Ecto neural progenitor cell (in vitro differentiated cells): ENCODE measurements at regions not wholly inside any gene's neighbourhood (a gene's known extent, or its start where the extent isn't known, plus 50 kb on each side); places are given as distances from the start of the nearest gene placed in this dataset.

ENCODE experiments used
- DNase-seq: peaks from one replicate; pipeline ENCODE4 v3.0.0-alpha.2; 2018; ENCODE audit warnings: low spot score

DNA sequence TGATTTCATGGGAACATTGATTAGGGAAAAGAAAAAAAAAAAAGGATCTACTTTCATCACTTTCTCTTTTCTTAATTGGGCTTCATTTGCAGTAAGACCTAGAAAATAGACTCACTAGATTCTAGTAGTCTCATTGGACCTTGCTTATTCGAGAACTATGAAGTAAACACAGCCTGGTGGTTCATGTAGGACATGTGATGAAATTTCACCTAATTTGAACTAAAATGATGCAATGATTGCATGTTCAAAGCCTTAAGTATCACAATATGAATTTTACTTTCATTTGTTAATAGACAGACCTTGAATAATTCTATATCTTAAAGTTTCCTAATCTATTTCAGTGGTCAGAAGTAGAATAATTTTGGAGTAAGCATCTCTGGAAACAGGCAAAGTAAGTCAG is 688.9 kb upstream of the NRXN1 start:
- no peak for DNase-seq

DNA sequence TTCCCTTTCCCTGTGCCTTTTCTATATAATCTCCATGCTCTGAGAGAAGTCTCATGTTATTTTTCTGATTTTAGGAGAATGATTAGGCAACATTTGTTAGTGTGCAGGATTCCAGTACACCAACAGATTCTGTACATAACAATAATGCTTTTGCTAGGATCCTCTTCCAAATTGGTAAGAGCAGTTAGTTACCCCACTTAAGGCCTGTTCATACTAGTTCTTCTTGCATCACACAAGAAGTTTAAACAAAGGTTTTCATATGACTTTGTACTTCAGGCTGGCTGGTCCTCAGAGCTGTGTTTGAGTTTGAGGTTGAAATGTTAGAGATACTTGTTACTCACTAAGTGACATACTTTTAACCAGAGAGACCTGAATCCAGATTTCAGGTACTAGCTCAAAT is 686.9 kb upstream of the NRXN1 start:
- no peak for DNase-seq

DNA sequence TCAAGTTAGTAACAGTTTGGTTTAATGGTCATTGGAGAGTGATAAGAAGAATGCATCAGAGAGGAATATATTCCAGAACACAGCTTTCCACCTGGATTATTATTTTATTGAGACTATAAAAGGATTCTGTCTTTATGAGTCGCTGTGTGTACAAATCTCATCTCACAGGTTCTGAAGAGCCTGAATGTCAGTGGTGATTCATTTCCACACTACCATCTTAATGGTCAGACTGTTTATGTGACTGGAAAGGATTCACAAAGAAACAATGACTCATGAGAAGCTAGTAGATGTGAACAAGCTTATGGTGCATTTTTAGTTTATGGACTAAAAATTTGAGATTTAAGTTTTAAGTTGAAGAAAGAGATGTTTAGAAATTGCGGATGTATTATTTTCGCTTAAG is 685.4 kb upstream of the NRXN1 start:
- DNase-seq = no peak

DNA sequence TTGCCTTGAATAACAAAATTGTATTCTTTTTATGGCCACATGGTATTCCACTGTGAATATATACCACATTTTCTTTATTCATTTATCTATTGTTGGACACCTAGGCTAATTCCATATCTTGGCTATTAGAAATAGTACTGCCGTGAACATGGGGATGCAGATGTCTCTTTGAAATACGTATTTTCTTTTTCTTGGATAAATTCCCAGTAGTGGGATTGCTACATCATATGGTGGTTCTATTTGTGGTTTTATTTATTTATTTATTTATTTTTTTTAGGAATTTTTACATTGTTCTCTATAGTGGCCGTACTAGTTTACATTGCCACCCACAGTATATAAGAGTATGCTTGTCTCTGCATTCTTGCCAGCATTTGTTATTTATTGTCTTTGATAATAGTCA is 679.8 kb upstream of the NRXN1 start:
- no peak for DNase-seq

DNA sequence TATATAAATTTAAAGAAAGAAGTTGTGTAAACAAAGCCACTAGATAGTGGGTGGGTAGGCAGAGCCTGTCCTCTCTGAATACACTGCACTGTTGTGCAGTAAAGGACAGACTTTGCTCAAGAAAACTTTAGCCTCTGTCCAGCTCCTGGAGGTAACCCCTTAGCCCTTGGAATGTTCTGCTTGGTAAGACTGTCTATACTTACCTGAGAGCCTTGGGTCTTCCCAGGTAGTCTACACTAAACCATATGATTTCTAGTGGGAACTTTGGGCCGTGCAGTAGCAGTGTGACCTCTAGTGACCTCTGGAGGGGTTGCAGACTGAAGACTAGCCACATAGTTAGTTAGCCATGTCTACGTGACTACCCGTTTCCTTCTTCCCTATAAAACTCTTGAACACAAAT is 678.3 kb upstream of the NRXN1 start:
- DNase-seq = peak; percentile 49

DNA sequence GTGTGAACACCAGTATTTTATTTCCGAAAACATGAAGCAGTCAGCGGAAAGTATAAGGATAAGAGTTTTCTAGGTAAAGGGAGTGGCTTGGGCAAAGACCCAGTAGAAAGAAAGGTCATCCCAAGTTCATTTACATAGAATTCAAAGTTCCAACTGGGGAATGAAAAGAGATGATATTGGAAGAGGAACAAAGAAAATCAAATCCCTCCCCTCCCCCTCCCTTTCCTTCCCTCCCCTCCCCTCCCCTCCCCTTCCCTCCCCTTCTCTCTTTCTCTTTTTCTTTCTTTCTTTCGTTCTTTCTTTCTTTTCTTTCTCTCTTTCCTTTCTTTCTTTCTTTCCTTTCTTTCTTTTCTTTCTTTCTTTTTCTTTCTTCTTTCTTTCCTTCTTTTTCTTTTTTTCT is 675.7 kb upstream of the NRXN1 start:
- no peak for DNase-seq

DNA sequence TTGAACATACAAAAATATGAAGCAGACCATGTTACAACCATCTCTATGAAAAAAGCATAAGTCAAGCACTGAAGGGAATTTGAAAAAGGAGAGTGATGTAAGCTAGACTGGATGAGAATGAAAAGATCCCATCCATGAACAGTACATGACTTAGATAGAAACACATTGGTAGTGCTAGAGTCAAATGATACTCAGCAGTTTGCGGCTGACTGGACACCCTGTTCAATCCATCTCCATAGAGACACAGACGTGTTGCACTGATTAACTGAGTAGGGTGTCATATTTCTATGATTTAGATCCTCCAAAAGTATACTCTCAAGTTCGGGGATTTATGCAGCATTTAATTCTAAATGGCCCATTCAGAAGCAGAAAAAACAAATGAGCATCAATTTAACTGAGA is 674.3 kb upstream of the NRXN1 start:
- DNase-seq = no peak

DNA sequence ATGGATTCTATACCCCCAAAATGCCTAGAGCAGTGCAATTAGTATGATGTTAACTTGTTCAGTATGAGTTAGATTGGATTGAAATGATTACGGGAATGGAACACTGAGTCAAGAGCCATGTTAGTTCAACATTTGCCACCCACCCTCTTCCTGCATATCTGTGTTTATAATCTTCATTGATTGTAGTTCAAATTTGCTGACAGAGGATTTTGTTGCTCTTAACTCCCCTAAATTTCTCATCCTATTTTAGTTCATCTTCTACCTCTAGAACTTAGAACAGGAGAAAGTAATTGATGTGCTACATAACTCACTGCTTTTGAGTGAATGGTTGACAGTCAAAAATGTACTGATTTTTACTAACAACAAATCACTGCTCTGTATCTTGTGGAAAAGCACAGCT is 673.5 kb upstream of the NRXN1 start:
- no peak for DNase-seq

DNA sequence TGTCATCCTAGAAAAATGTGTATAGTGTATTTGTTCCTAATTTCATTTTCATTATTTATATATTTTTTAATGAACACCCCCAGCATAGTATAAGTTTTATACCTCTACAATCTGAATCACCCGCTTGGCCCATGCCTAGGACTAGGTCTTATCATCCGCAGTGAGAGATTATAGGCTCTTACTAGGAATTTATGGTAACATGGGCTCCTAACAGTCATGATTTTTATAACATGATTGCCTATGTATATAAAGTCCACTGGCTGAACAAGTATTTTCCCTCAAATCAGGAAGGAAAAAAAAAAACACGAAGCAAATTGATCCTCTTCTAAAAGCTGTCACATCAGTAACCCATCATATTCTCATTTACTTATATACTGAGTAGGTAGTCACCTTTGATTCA is 666.1 kb upstream of the NRXN1 start:
- DNase-seq = no peak

DNA sequence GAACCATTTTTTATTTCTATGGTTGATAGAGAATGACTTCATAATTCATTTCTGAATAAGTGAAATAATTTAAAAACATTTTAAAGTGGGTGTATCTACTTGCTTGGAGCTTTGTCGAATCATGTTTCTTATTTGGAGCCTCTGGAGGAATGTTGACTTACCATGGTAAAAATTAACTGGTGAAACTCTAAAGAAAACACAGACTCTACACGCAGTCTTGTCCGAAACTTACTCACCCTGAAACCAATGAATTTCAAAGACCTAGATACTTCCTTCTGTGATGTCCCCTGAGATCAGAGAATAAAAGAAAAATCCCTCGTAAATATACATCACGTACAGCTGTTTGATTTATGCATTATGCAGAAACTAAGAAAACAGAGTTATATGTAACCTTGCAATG is 665.2 kb upstream of the NRXN1 start:
- no peak for DNase-seq

DNA sequence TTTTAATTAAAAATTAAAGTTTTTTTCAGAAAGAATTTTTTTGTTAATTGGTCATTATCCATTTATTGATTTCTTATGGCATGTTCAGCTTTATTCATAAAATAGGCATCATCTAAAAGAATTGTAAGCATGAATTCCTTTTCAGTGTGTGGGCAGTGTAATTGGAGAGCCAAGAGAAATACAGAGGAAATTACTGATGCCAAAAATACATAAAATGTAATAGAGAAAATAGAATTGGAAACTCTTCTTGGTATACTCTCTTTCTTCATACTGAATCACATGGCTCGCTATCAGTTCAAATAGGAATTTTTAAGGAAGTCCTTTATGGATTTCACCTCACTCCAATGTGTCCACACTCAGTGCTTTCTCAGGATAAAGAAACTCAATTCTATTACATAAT is 663.6 kb upstream of the NRXN1 start:
- DNase-seq = no peak

DNA sequence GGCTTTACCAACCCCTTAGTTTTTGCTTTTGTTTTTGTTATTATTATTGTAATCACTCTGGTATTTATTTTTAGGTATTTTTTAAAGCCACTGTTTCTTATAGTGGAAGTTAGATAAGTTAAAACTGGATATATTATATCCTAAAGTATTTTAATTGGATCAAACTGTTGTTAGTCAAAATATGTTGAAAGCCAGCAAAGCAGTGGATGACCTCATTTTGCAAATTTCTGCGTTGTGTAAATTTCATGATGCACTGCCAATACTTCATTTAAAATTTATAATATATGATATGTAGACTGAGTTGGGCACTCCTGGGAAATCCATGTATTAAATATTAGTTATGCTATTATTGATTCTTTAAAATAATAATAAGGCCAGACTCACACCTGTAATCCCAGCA is 661.7 kb upstream of the NRXN1 start:
- no peak for DNase-seq

DNA sequence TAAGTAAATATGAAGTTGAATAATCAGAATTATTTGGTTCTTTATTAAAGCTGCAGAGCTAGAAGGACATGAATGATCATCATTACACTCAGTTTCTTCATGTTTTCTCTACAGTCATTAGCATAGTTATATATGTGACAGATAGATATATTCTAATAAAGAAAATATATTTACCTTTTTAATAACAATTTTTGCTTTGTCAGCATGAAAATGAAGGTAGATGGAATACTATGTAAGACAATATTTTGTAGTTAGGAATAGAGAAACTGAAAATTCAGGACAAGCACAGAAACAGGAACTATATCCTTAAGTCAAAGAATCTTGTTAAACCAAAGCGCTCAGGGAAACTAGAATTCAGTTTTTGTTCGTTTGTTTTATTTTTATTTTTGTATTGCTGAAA is 649.9 kb upstream of the NRXN1 start:
- no peak for DNase-seq

DNA sequence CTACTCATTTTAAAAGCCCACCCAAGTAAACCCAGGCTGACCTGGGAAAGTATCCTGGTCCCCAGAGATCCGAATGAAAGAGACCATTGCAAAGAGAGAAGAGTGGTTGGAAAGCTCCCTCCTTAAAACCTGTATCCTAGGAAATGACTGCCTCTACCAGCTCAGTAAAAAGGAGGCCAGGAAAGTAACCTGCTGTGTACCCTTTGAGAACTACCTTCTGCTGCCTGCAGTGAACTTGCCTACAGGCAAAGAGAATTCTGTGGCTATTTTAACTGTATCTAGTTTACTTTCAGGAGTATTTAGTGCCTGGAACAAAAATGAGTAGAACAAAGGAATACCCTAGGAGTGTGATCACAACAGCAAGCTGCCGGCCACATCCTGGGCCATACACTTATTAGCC is 641.7 kb upstream of the NRXN1 start:
- no peak for DNase-seq

DNA sequence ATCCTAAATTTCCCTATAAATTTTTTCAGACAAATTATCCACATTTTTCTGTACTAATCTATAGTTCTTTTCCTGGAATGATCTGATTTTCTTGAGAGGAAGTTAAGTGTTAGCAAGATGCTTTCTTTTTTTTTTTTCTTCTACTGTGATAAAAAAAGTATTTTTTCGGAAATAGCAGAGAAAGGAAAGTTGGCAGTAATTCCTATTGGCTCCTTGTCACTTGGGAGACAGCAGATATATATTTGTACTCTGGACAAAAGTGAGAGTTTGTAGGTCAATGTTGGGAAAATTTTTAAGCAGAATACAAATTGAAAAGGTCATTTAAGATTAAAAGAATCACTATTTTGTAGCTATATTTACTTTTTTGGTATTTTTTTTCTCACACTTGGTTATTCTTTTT is 635.7 kb upstream of the NRXN1 start:
- no peak for DNase-seq

DNA sequence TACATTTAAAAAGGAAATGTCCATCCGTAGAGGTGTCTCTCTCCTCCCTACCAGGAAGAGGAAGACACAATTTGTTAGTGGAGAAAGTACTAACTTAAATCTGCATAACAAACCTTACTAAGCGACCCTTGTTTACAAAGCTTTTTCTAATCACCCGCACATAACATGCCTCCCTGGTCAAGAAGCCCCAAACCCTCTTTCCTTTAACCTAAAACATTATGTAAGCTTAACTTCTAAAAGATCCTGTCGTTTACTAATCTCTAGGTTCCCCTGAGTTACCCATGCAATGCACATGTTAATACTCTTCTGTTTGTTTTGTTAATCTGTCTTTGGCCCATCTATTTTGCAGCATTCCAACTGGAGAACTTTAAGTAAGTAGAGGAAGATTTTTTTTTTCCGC is 630.3 kb upstream of the NRXN1 start:
- no peak for DNase-seq

DNA sequence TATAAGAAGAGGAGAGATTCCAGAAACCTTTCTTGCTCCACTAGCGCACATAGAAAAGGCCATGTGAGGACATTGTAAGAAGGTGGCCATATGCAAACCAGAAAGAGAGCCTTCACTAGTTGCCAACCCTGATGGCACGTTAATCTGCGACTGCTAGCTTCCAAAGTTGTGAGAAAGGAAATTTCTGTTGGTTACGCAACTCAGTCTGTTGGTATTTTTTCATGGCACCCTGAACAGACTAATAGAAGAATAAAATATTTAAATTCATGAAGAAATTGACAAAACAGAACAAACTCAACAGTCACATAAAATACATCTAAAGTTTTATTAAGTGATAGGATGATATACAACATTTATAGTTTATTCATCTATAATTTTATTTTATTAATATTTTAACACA is 625.9 kb upstream of the NRXN1 start:
- DNase-seq = no peak

DNA sequence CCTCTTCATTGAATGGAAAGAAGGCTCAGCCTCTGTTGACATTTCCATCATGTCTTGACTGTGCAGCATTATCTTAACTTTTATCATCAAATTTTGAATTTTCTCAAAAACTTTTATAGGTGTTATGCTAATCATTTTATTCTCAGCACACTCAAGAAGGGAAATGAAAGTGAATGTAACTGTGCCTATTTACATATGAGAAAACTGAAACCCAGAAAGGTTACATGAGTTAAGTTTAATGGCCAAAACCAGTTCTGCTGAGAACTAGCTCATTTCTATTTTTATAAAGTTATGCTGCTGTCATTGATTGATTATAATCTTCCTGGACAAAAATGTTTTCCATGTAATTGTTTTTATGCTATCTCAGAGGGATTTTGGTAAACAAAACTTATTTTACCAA is 618.8 kb upstream of the NRXN1 start:
- no peak for DNase-seq

DNA sequence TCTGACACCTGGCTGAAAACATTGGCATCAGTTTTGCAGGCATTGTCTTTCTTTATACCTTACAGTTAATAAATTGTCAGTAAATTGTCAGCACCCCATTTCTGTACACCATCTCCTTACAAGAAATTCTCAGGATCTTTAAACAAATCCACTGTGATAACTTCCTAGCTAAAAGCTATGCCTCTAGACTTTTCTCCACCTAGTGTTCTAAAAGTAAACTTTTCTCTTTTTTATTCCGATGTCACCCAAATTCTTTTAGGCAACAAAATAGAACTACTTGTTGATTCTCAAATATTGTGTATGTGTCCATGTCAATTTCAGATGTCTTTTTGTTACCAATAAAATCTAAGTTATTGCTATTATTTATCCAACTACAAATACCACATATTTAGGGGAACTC is 617.4 kb upstream of the NRXN1 start:
- no peak for DNase-seq

DNA sequence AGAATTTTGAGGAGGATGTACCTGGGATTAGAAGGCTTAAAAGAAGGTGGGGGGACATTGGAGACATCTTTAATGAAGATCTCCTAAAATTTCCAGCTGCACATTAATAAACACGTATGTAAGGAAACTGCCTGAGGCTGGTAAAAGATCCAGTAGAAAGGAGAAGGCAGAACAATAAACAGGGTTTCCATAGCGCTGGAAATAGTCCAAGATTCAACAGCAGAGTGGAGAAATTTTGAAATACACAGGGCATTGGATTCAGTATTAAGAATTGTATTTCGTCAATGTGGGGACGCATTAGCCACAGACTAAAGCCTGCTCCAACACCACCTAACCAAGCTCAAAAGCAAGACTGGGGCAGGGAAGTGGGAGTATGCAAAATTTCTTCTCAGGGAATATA is 606.9 kb upstream of the NRXN1 start:
- no peak for DNase-seq

DNA sequence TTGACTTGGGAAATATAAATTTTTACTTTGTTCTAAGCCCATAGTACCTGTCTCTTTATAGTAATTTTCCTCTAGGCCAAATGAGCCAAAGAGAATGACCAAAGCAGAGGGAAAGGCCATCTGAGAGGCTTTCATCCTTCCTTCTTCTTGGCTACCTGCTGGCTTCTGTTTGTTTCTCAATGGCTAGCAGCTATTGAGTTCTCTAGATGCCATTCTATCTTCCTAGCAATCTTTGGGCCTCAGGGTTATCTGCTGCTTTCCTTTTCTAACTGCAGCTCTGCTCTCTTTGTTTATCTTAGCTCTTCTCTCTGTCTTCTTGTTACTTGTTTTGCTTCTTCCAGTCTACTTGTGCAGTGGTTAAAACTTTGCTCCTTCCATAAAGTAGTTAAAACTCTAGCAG is 601.1 kb upstream of the NRXN1 start:
- DNase-seq = no peak

DNA sequence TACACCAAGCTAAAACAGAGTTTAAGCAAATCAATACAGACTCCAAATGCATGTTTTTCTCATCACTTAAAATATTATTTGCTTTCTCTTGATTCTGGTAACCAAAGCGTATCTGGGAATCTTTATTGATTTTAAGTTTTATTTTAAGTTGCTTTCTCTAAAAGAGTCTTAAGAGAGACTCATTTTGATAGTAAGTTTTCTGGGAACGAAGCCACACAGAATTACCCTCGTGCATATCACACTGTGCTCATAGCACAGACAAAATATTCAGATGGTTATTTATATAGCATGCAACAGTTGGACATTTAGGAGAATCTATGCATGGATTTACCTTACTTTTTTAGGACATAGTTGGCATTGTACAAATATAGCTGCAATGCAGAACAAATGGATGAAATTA is 597.5 kb upstream of the NRXN1 start:
- no peak for DNase-seq

DNA sequence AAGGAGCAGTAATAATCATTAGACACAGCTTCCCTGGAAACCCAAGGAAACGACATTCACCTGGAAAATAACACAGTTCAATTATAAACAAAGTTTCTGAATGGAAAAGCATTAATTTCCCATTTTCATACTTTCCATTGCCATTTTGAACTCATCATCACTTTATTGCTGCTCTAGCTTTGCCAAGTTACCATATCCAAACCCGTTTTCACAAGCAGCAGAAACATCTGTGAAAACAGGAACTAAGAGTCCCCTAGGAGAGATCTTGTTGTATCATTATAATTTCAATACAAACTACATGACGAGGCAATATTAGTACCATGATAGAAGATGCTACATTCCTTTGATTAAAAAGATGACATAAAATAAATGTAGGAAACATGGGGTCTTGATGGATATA is 597.0 kb upstream of the NRXN1 start:
- no peak for DNase-seq

DNA sequence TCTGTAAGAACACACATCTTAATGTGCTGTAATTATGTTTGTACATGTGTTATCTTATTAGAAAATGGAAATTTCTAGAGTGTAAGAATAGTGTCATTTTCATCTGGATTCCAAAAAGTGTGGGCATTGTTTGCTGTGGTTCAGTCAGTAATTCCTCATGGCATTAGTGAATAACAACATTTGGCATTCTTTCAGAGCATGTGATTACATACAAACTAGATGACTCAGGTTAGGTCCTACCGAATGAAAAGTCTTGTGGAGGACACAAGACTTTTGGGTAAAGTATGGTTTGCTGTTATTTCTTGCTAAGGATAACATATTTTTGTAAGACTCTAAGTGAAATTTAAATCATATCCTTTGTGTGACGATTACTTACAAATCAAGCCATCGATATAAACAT is 593.1 kb upstream of the NRXN1 start:
- DNase-seq = no peak

DNA sequence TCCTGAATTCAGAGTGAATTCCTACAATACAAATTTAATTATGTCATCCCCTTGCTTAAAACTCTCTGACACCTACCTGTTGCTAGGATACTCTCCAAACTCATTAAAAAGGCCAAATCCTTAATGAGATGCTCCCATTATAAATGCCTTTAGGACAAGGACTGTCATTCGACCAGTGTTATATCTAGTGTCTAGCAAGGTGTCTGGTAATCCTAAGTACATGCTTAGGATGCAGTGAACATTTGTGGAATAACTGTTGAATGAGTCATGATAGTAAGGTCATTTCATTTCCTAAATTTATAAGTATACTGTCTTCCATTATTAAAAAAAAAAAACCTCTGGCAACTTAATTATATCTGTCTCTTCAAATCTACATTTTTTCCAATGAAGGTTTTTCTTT is 588.9 kb upstream of the NRXN1 start:
- no peak for DNase-seq

DNA sequence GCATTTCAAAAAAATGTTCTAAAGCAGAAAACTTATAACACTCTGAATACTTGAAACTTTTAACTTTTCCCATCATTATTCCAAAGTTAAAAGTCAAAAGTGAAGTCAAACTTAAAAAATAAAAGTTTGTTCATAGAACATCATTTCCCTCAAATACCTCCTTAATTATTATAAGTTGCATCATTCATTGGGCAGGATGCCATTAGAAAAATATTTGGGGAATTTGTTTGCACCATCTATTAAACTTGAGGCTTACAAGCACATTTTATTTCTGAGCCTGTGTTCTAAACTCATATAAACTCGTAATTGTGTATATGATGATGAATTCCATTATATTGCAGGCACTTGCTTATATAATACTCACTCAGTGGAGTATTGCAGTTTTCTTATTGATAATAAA is 588.0 kb upstream of the NRXN1 start:
- no peak for DNase-seq
